ENCODE measurements at regions not wholly inside any gene's neighbourhood (a gene's known extent, or its start where the extent isn't known, plus 50 kb on each side); places are given as distances from the start of the nearest gene placed in this dataset.

DNA sequence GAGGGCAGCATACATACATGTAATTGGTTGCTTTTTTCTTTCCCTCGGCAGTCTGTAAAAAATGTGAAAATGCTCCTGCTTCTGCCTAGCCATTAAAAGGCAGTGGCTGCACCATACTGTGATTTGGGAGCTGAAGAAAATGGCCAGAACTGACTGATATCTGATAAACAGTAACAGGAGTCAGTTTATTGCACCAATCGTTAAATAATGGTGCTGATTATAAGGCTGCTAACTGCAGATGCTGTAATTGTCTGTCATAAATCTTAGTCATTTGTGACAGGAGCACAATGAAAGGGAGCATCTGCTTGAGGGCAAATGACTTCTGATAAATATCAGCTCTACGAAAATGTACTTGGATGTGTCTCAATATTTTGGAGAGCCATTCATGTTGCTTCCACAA, 263.1 kb upstream of the DNAJC19 start:
- TF ChIP-seq, protein P1, sequence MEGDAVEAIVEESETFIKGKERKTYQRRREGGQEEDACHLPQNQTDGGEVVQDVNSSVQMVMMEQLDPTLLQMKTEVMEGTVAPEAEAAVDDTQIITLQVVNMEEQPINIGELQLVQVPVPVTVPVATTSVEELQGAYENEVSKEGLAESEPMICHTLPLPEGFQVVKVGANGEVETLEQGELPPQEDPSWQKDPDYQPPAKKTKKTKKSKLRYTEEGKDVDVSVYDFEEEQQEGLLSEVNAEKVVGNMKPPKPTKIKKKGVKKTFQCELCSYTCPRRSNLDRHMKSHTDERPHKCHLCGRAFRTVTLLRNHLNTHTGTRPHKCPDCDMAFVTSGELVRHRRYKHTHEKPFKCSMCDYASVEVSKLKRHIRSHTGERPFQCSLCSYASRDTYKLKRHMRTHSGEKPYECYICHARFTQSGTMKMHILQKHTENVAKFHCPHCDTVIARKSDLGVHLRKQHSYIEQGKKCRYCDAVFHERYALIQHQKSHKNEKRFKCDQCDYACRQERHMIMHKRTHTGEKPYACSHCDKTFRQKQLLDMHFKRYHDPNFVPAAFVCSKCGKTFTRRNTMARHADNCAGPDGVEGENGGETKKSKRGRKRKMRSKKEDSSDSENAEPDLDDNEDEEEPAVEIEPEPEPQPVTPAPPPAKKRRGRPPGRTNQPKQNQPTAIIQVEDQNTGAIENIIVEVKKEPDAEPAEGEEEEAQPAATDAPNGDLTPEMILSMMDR (IDR thresholded peaks at IDR 0.05; ENCODE audit: low read depth, low read length, missing input control) = no peak
- TF ChIP-seq TAF1 (conservative IDR thresholded peaks at IDR 0.05) (no peak), GABPA (IDR thresholded peaks at IDR 0.05 in 1 of 2, conservative IDR thresholded peaks at IDR 0.05 in 1 of 2) (no peak), RAD21 (IDR thresholded peaks at IDR 0.05) (no peak), FOXA2 (IDR thresholded peaks at IDR 0.05) (no peak), MAX (IDR thresholded peaks at IDR 0.05) (no peak), ZBTB33 (IDR thresholded peaks at IDR 0.05) (no peak)
- TF ChIP-seq, protein P2, sequence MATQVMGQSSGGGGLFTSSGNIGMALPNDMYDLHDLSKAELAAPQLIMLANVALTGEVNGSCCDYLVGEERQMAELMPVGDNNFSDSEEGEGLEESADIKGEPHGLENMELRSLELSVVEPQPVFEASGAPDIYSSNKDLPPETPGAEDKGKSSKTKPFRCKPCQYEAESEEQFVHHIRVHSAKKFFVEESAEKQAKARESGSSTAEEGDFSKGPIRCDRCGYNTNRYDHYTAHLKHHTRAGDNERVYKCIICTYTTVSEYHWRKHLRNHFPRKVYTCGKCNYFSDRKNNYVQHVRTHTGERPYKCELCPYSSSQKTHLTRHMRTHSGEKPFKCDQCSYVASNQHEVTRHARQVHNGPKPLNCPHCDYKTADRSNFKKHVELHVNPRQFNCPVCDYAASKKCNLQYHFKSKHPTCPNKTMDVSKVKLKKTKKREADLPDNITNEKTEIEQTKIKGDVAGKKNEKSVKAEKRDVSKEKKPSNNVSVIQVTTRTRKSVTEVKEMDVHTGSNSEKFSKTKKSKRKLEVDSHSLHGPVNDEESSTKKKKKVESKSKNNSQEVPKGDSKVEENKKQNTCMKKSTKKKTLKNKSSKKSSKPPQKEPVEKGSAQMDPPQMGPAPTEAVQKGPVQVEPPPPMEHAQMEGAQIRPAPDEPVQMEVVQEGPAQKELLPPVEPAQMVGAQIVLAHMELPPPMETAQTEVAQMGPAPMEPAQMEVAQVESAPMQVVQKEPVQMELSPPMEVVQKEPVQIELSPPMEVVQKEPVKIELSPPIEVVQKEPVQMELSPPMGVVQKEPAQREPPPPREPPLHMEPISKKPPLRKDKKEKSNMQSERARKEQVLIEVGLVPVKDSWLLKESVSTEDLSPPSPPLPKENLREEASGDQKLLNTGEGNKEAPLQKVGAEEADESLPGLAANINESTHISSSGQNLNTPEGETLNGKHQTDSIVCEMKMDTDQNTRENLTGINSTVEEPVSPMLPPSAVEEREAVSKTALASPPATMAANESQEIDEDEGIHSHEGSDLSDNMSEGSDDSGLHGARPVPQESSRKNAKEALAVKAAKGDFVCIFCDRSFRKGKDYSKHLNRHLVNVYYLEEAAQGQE (IDR thresholded peaks at IDR 0.05) = no peak
- TF ChIP-seq, protein P3, sequence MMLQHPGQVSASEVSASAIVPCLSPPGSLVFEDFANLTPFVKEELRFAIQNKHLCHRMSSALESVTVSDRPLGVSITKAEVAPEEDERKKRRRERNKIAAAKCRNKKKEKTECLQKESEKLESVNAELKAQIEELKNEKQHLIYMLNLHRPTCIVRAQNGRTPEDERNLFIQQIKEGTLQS (IDR thresholded peaks at IDR 0.05) = no peak
